Stomach (tissue), 4 donors: ENCODE measurements at regions not wholly inside any gene's neighbourhood (a gene's known extent, or its start where the extent isn't known, plus 50 kb on each side); places are given as distances from the start of the nearest gene placed in this dataset.

Experiments
- CTCF ChIP-seq, 7 experiments: fragments of 450-650 bp in 4 of 7; fragments of 200-600 bp in 3 of 7; sonication (generic) in 3 of 7; IDR thresholded peaks; one replicate each; pipeline ENCODE4 v1.5.1; 2016 to 2019; ENCODE audit warnings: antibody characterized with exemption in 7 of 7, control low read depth in 2 of 7, mild to moderate bottlenecking in 1 of 7
- POLR2A ChIP-seq, 4 donors: fragments of 450-650 bp; IDR thresholded peaks; one replicate each; pipeline ENCODE4 v1.6.1; 2016; ENCODE audit warnings: antibody characterized with exemption in 4 of 4, control low read depth in 2 of 4, mild to moderate bottlenecking in 1 of 4, moderate library complexity in 1 of 4
- POLR2AphosphoS5 ChIP-seq, 3 donors: sonication (generic); formaldehyde crosslinking; IDR thresholded peaks; one replicate each; pipeline ENCODE4 v1.6.1; 2016; ENCODE audit warnings: antibody characterized with exemption in 3 of 3

GRCh38 chr2:14445670-14446069 is 186.8 kb upstream of the LRATD1 start:
- TF ChIP-seq CTCF (IDR thresholded peaks at IDR 0.05) (no peak), POLR2AphosphoS5 (IDR thresholded peaks at IDR 0.05) (no peak), POLR2A (IDR thresholded peaks at IDR 0.05) (no peak)
